Glutamatergic neuron (in vitro differentiated cells): ENCODE measurements at regions not wholly inside any gene's neighbourhood (a gene's known extent, or its start where the extent isn't known, plus 50 kb on each side); places are given as distances from the start of the nearest gene placed in this dataset.

Experiments
- DNase-seq: peaks from one replicate; pipeline ENCODE4 v3.0.0; 2022
- H3K27ac Mint-ChIP-seq: one replicate; pipeline ENCODE4 v1.8.0; 2020; ENCODE audit warnings: mild to moderate bottlenecking, mixed read lengths, inconsistent platforms; ENCODE audit not compliant: unreplicated experiment
- H3K27me3 Mint-ChIP-seq: one replicate; pipeline ENCODE4 v1.8.0; 2020; ENCODE audit warnings: mild to moderate bottlenecking, moderate library complexity, mixed read lengths, inconsistent platforms; ENCODE audit not compliant: unreplicated experiment
- H3K36me3 Mint-ChIP-seq: one replicate; pipeline ENCODE4 v1.8.0; 2020; ENCODE audit warnings: mild to moderate bottlenecking, mixed read lengths, inconsistent platforms; ENCODE audit not compliant: unreplicated experiment
- H3K4me1 Mint-ChIP-seq: one replicate; pipeline ENCODE4 v1.8.0; 2020; ENCODE audit warnings: mild to moderate bottlenecking, low read depth, mixed read lengths, inconsistent platforms; ENCODE audit not compliant: unreplicated experiment
- H3K4me3 Mint-ChIP-seq: one replicate; pipeline ENCODE4 v1.8.0; 2020; ENCODE audit warnings: mild to moderate bottlenecking, mixed read lengths, inconsistent platforms; ENCODE audit not compliant: unreplicated experiment
- H3K9me3 Mint-ChIP-seq: one replicate; pipeline ENCODE4 v1.8.0; 2020; ENCODE audit warnings: mild to moderate bottlenecking, moderate library complexity, mixed read lengths, inconsistent platforms; ENCODE audit not compliant: unreplicated experiment
- TF ChIP-seq, protein P1 (sequence below): fragments of 200-600 bp; sonication (generic); IDR thresholded peaks from one replicate; pipeline ENCODE4 v1.5.0; 2021; ENCODE audit not compliant: partially characterized antibody, unreplicated experiment

DNA sequence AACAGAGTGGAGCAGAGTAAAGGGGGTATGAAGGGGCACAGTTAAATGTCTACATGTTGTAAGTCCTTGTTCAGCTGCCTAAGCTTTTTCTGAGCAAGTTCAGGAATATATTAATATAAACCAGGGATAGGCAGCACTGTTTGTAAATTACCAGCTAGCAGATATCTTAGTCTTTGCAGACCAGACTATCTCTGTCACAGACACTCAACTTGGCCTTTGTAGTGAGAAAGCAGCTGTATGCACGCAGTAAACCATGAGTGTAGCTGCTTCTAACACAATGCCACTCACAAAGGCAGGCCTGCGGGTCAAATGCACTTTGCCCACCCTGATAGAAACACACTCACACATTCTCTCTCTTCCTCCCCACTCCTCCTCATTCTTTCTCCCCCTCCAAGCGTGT lies 1016.9 kb downstream of the UQCRFS1 start:
- Mint-ChIP-seq H3K36me3 (no peaks in the 10 kb centered on the region), H3K4me3 (no peak overlapping the region)

DNA sequence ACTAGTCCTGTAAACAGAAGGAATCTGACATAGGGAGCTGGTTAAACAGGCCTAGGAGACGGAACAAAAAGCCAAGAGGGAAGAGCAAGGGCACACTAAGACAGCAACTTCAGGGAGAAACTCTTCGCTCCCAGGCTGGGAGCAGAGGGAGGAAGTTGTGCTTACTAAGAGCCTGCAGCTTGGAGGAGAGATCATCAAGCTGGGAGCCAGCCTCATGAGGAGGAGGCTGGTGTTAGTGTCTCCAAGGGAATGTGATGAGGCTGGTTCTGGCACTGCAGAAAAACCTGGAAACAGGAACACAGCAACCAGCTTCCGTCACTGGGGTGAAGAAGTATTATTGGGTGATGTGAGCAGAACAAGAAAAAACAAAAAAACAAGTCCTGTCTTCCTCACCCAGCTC lies 1027.3 kb downstream of the UQCRFS1 start:
- Mint-ChIP-seq H3K4me3 (no peak overlapping the region), H3K27me3 (no peaks in the 10 kb centered on the region), H3K4me1 (peaks cover 2% of the 10 kb centered on the region), H3K36me3 (no peaks in the 10 kb centered on the region), H3K27ac (no peak overlapping the region), H3K9me3 (no peaks in the 10 kb centered on the region)
- no peak for DNase-seq
- TF ChIP-seq, protein P1, sequence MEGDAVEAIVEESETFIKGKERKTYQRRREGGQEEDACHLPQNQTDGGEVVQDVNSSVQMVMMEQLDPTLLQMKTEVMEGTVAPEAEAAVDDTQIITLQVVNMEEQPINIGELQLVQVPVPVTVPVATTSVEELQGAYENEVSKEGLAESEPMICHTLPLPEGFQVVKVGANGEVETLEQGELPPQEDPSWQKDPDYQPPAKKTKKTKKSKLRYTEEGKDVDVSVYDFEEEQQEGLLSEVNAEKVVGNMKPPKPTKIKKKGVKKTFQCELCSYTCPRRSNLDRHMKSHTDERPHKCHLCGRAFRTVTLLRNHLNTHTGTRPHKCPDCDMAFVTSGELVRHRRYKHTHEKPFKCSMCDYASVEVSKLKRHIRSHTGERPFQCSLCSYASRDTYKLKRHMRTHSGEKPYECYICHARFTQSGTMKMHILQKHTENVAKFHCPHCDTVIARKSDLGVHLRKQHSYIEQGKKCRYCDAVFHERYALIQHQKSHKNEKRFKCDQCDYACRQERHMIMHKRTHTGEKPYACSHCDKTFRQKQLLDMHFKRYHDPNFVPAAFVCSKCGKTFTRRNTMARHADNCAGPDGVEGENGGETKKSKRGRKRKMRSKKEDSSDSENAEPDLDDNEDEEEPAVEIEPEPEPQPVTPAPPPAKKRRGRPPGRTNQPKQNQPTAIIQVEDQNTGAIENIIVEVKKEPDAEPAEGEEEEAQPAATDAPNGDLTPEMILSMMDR: no peak

More for the DNA sequence above, 1016.9 kb downstream of the UQCRFS1 start:
- Mint-ChIP-seq H3K27me3 (peaks cover 2% of the 10 kb centered on the region), H3K9me3 (peaks cover 2% of the 10 kb centered on the region), H3K27ac (no peak overlapping the region), H3K4me1 (peaks cover 2% of the 10 kb centered on the region)
- TF ChIP-seq, protein P1: no peak
- DNase-seq: no peak

DNA sequence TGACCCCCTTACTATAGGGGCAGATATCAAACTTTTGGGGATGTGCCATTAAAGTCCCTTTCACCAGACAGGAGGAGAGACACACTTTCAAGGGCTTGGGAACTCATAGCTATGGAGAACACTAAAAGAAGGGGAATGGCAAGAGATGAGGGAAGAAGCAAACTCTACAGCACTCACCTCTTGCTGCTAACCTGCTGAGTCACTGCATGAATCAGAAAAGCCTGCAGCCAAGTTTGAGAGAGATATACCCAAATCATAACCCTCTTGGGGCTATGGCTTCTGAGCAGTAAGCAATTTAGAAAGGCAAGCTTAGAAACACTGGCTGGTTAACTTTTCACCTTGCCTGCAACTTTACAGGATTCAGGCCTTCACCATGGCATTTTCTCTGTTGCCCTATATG lies 1028.0 kb downstream of the UQCRFS1 start:
- Mint-ChIP-seq H3K27me3 (no peaks in the 10 kb centered on the region), H3K27ac (no peak overlapping the region), H3K4me1 (peaks cover under 1% of the 10 kb centered on the region), H3K4me3 (no peak overlapping the region), H3K36me3 (no peaks in the 10 kb centered on the region), H3K9me3 (no peaks in the 10 kb centered on the region)
- DNase-seq: no peak
- TF ChIP-seq, protein P1: no peak

DNA sequence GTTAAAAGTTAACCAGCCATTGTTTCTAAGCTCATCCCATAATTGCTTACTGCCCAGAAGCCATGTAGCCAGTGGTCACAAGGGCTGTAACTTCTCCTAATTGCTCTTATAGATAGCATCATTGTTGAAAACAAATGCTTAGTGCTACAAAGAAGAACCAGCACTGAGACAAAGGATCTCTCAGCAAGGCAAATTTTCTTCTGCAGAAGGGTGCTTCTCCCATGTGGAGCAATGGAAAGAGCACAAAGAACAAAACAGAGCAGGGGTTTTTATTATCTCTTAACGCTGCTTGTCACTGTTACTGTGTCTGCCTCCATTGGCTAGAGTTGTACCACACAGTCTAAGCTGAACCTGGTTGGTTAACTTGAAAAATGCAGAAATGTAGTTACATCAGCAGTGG lies 1036.8 kb downstream of the UQCRFS1 start:
- peaks cover 5% of the 10 kb centered on the region for H3K27me3 Mint-ChIP-seq
- no peak for DNase-seq
- H3K27ac Mint-ChIP-seq: no peak overlapping the region
- H3K4me1 Mint-ChIP-seq: no peaks in the 10 kb centered on the region
- H3K36me3 Mint-ChIP-seq: peaks cover 16% of the 10 kb centered on the region
- peaks cover 11% of the 10 kb centered on the region for H3K9me3 Mint-ChIP-seq
- H3K4me3 Mint-ChIP-seq: no peak overlapping the region
- TF ChIP-seq, protein P1: no peak

DNA sequence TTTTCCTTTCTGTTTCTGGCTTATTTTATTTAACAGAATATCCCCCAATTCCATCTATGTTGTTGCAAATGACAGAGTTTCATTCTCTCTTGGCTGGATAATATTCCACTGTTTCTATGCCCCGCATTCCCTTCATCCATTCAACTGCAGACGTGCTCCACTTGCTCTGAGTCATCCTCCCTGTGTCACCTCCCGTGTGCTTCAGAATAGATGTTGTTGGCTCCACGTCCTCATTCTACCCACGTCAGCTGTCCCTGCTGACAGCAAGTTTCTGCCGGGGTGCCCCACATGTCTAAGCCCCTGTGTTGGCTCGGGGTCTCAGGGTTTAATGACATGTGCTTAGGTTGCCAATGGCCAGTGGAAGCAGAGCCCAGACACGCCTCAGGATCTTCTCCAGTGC lies 1041.0 kb downstream of the UQCRFS1 start:
- no peak for DNase-seq
- Mint-ChIP-seq H3K4me1 (peaks cover 11% of the 10 kb centered on the region), H3K27me3 (peaks cover 5% of the 10 kb centered on the region), H3K36me3 (peaks cover 7% of the 10 kb centered on the region), H3K9me3 (peaks cover 6% of the 10 kb centered on the region), H3K27ac (no peak overlapping the region), H3K4me3 (no peak overlapping the region)
- TF ChIP-seq, protein P1: no peak
